ENCODE measurements at regions not wholly inside any gene's neighbourhood (a gene's known extent, or its start where the extent isn't known, plus 50 kb on each side); places are given as distances from the start of the nearest gene placed in this dataset.

DNA sequence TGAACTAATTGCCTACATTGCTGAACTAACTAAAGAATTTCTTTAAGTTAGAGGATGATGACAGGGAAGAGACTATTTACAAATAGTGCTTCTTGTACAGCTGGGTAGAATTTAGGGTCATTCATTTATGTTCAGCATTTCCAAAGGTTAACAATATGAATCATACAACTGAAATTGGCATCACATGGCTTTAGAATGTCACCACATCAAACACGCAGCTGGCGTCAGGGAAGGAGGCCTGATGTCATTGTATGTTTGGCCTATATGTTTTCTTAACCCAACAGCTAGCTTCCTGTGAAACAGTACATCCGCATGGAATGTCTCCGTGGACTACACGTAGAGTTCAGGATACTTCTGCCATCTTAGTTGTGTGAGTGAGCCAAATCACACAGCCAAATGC lies 99.0 kb upstream of the TNFSF11 start:
- TF ChIP-seq EZH2phosphoT487 (IDR thresholded peaks at IDR 0.05; ENCODE audit: low read depth) (no peak), CTCF (IDR thresholded peaks at IDR 0.05; ENCODE audit: low read depth, low read length) (no peak)

Measured in OCI-LY3 (cell line).